OCI-LY1 (cell line): ENCODE measurements at regions not wholly inside any gene's neighbourhood (a gene's known extent, or its start where the extent isn't known, plus 50 kb on each side); places are given as distances from the start of the nearest gene placed in this dataset.

Source experiments
- EZH2 ChIP-seq: fragments of 200-600 bp; sonication (generic), shearing (Covaris generic); IDR thresholded peaks from 2 replicates; pipeline ENCODE4 v1.8.0; 2017; ENCODE audit warnings: borderline replicate concordance, mixed run types, mild to moderate bottlenecking, antibody characterized with exemption, low read length, moderate library complexity, mixed read lengths
- TF ChIP-seq, protein P1 (sequence below): fragments of 200-600 bp; sonication (generic), shearing (Covaris generic); IDR thresholded peaks from 2 replicates; pipeline ENCODE4 v1.5.1; 2017; ENCODE audit warnings: mild to moderate bottlenecking, antibody characterized with exemption, low read length, moderate library complexity, mixed read lengths

DNA sequence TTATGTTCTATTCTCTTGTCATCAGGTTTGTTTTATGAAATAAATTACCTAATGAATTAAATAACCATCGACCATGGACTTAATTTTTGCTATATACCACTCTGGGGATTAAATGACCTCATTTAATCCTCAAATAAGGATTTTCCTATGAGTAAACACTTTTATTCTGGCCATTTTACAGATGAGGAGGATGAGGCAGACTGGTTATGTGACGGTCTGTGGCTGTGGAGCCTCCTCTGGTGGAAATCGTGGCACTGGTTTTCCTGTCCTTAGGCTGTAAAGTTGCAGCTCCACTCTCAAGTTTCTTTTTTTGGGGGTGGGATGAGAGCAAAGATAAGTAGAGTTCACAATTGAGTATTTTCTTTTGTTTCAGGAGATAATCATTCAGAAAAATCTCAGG lies 105.2 kb downstream of the XCL2 start:
- TF ChIP-seq, protein P1, sequence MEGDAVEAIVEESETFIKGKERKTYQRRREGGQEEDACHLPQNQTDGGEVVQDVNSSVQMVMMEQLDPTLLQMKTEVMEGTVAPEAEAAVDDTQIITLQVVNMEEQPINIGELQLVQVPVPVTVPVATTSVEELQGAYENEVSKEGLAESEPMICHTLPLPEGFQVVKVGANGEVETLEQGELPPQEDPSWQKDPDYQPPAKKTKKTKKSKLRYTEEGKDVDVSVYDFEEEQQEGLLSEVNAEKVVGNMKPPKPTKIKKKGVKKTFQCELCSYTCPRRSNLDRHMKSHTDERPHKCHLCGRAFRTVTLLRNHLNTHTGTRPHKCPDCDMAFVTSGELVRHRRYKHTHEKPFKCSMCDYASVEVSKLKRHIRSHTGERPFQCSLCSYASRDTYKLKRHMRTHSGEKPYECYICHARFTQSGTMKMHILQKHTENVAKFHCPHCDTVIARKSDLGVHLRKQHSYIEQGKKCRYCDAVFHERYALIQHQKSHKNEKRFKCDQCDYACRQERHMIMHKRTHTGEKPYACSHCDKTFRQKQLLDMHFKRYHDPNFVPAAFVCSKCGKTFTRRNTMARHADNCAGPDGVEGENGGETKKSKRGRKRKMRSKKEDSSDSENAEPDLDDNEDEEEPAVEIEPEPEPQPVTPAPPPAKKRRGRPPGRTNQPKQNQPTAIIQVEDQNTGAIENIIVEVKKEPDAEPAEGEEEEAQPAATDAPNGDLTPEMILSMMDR, result no peak
- TF ChIP-seq EZH2, result no peak
